ENCODE measurements at regions not wholly inside any gene's neighbourhood (a gene's known extent, or its start where the extent isn't known, plus 50 kb on each side); places are given as distances from the start of the nearest gene placed in this dataset.

DNA sequence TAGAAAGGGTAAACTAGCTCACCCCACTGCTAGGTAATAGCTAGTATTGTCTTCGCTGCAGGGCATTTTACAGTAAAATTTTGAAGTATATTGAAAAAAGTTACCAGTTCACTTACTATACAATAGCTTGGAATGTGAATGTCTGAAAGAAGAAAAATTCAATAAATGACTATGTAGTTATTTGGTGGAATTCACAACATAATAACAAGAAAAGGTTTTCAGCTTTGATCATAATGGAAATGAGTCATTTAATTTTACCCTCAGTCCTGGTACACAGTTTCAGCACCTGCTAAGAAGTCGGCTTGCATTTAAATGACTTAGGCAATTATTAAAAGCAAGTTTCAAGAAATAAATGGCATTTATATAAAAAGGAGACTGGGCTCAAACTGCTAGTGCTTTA lies 90.4 kb downstream of the NUP35 start:
- Histone ChIP-seq H2AFZ (ENCODE audit: low read depth, low read length) (no peak overlapping the region), H3K27me3 (ENCODE audit: insufficient read depth, low read depth, low read length) (no peaks in the 10 kb centered on the region), H3K36me3 (ENCODE audit: insufficient read depth, low read length) (no peaks in the 10 kb centered on the region), H4K20me1 (ENCODE audit: insufficient read depth) (no peaks in the 10 kb centered on the region), H3K4me3 (ENCODE audit: low read length) (no peak overlapping the region), H3K9me3 (ENCODE audit: low read length) (no peaks in the 10 kb centered on the region), H3K9me2 (ENCODE audit: insufficient read depth, low read length) (no peaks in the 10 kb centered on the region), H3K79me2 (replicated peaks; ENCODE audit: insufficient read depth, low read length) (no peaks in the 10 kb centered on the region), H3F3A (ENCODE audit: insufficient read depth, low read length, poor library complexity, severe bottlenecking) (no peaks in the 10 kb centered on the region), H3K9ac (ENCODE audit: low read length) (no peak overlapping the region), H3K27ac (ENCODE audit: low read length) (no peak overlapping the region), H3K4me2 (ENCODE audit: low read length) (no peak overlapping the region)
- TF ChIP-seq, protein P1, sequence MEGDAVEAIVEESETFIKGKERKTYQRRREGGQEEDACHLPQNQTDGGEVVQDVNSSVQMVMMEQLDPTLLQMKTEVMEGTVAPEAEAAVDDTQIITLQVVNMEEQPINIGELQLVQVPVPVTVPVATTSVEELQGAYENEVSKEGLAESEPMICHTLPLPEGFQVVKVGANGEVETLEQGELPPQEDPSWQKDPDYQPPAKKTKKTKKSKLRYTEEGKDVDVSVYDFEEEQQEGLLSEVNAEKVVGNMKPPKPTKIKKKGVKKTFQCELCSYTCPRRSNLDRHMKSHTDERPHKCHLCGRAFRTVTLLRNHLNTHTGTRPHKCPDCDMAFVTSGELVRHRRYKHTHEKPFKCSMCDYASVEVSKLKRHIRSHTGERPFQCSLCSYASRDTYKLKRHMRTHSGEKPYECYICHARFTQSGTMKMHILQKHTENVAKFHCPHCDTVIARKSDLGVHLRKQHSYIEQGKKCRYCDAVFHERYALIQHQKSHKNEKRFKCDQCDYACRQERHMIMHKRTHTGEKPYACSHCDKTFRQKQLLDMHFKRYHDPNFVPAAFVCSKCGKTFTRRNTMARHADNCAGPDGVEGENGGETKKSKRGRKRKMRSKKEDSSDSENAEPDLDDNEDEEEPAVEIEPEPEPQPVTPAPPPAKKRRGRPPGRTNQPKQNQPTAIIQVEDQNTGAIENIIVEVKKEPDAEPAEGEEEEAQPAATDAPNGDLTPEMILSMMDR (IDR thresholded peaks at IDR 0.05; ENCODE audit: poor library complexity, severe bottlenecking) = no peak
- TF ChIP-seq, protein P2, sequence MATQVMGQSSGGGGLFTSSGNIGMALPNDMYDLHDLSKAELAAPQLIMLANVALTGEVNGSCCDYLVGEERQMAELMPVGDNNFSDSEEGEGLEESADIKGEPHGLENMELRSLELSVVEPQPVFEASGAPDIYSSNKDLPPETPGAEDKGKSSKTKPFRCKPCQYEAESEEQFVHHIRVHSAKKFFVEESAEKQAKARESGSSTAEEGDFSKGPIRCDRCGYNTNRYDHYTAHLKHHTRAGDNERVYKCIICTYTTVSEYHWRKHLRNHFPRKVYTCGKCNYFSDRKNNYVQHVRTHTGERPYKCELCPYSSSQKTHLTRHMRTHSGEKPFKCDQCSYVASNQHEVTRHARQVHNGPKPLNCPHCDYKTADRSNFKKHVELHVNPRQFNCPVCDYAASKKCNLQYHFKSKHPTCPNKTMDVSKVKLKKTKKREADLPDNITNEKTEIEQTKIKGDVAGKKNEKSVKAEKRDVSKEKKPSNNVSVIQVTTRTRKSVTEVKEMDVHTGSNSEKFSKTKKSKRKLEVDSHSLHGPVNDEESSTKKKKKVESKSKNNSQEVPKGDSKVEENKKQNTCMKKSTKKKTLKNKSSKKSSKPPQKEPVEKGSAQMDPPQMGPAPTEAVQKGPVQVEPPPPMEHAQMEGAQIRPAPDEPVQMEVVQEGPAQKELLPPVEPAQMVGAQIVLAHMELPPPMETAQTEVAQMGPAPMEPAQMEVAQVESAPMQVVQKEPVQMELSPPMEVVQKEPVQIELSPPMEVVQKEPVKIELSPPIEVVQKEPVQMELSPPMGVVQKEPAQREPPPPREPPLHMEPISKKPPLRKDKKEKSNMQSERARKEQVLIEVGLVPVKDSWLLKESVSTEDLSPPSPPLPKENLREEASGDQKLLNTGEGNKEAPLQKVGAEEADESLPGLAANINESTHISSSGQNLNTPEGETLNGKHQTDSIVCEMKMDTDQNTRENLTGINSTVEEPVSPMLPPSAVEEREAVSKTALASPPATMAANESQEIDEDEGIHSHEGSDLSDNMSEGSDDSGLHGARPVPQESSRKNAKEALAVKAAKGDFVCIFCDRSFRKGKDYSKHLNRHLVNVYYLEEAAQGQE (IDR thresholded peaks at IDR 0.05; ENCODE audit: borderline replicate concordance) = no peak
- no peak for TF ChIP-seq TAF1 (IDR thresholded peaks at IDR 0.05; ENCODE audit: low read depth)
- TF ChIP-seq SMC3 (conservative IDR thresholded peaks at IDR 0.05; ENCODE audit: poor library complexity) = no peak
- TF ChIP-seq MXI1 (conservative IDR thresholded peaks at IDR 0.05; ENCODE audit: poor library complexity, severe bottlenecking) = no peak
- no peak for TF ChIP-seq EP300 (conservative IDR thresholded peaks at IDR 0.05; ENCODE audit: poor library complexity, severe bottlenecking)
- no peak for TF ChIP-seq RAD21 (conservative IDR thresholded peaks at IDR 0.05)
- no peak for TF ChIP-seq POLR2AphosphoS5 (IDR thresholded peaks at IDR 0.05)
- TF ChIP-seq EZH2 (IDR thresholded peaks at IDR 0.05; ENCODE audit: borderline replicate concordance, insufficient read depth, low read length, poor library complexity, severe bottlenecking) = no peak

DNA sequence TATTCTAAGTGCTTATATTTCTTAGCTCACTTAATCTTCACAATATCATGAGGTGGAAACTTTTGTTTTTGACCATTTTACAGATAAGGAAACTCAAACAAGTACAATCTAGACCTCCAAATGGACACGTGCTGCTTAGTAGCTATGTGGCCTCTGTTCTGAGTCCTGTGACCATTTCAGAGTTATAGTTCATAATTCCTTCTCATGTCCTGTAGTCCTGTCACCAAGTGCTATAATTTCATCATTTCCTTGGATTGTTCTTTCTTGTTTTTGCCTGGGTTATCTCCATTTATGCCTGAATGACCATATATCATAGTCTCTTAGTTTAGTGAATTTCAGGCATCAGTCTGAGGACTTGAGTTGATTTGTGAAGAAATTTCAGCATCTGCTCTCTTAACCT lies 91.7 kb downstream of the NUP35 start:
- Histone ChIP-seq H2AFZ (ENCODE audit: low read depth, low read length) (no peak overlapping the region), H3K4me2 (ENCODE audit: low read length) (no peak overlapping the region), H3K4me3 (ENCODE audit: low read length) (no peak overlapping the region), H3K9me2 (ENCODE audit: insufficient read depth, low read length) (no peaks in the 10 kb centered on the region), H3K9me3 (ENCODE audit: low read length) (no peaks in the 10 kb centered on the region), H3K79me2 (replicated peaks; ENCODE audit: insufficient read depth, low read length) (no peaks in the 10 kb centered on the region), H3K9ac (ENCODE audit: low read length) (no peak overlapping the region), H4K20me1 (ENCODE audit: insufficient read depth) (no peaks in the 10 kb centered on the region), H3K27ac (ENCODE audit: low read length) (no peak overlapping the region), H3K36me3 (ENCODE audit: insufficient read depth, low read length) (no peaks in the 10 kb centered on the region), H3F3A (ENCODE audit: insufficient read depth, low read length, poor library complexity, severe bottlenecking) (no peaks in the 10 kb centered on the region), H3K27me3 (ENCODE audit: insufficient read depth, low read depth, low read length) (no peaks in the 10 kb centered on the region)
- TF ChIP-seq POLR2AphosphoS5 (IDR thresholded peaks at IDR 0.05) (no peak), EZH2 (IDR thresholded peaks at IDR 0.05; ENCODE audit: borderline replicate concordance, insufficient read depth, low read length, poor library complexity, severe bottlenecking) (no peak), RAD21 (conservative IDR thresholded peaks at IDR 0.05) (no peak), MXI1 (conservative IDR thresholded peaks at IDR 0.05; ENCODE audit: poor library complexity, severe bottlenecking) (no peak), EP300 (conservative IDR thresholded peaks at IDR 0.05; ENCODE audit: poor library complexity, severe bottlenecking) (no peak), SMC3 (conservative IDR thresholded peaks at IDR 0.05; ENCODE audit: poor library complexity) (no peak), TAF1 (IDR thresholded peaks at IDR 0.05; ENCODE audit: low read depth) (no peak)
- TF ChIP-seq, protein P1 (IDR thresholded peaks at IDR 0.05; ENCODE audit: poor library complexity, severe bottlenecking) = no peak
- TF ChIP-seq, protein P2 (IDR thresholded peaks at IDR 0.05; ENCODE audit: borderline replicate concordance) = no peak
